ENCODE measurements at regions not wholly inside any gene's neighbourhood (a gene's known extent, or its start where the extent isn't known, plus 50 kb on each side); places are given as distances from the start of the nearest gene placed in this dataset.

- no peak for DNase-seq (ENCODE audit: low read depth in 2 of 2)
These were observed 198.8 kb upstream of the S1PR3 start for GRCh38 chr9:88792502-88792901.

GRCh38 chr9:88794100-88794499 is 197.2 kb upstream of the S1PR3 start:
- DNase-seq (ENCODE audit: low read depth in 2 of 2) = no peak

DNA sequence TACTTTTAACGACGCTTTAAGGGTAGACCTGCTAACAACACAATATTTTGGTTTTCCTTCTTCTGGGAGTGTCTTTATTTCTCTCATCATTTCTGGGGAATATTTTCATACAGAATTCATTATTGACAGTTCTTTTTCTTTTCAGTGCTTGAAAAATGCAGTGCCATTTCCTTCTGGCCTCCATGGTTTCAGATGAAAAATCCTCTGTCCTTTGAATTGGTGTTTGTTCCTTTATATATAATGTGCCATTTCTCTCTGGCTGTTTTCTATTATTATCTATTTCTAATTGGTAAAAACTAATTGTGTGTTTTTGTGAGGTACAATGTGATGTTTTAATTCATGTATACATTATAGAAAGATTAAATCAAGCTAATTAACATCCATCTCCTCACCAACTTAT is 194.3 kb upstream of the S1PR3 start:
- no peak for DNase-seq (ENCODE audit: low read depth in 2 of 2)

- no peak for DNase-seq (ENCODE audit: low read depth in 2 of 2)
These were observed 192.8 kb upstream of the S1PR3 start for GRCh38 chr9:88798476-88798875.

- no peak for DNase-seq (ENCODE audit: low read depth in 2 of 2)
These were observed 191.5 kb upstream of the S1PR3 start for GRCh38 chr9:88799541-88800328.

GRCh38 chr9:88800329-88800682 is 191.0 kb upstream of the S1PR3 start:
- DNase-seq (ENCODE audit: low read depth in 2 of 2) = no peak

DNA sequence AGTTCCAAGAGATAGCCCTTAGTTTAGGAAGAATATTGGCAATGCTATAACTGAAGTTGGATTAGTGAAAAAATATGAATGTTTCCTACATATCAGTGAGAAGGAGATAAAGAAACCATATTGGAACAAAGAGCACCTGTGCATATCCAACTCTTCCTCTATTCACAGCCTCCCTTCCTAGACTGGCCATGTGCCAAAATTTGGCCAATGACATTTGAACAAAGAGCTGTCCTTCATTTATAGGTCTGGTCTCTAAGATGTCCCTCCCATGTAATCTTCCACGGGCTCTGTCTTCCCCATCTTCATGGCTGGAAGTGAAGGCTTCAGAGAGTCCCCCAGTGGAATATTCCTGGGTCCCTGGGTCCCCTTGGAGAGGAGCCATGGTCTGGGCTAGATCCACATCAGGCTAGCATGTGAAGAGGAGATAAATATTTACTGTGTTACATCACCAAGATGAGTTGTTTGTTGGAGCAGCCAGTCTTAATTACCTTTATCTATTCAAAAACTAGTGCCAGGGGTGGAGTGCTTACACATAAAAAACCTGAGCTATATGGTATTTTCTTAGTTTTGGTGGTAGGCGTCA is 190.0 kb upstream of the S1PR3 start:
- DNase-seq (ENCODE audit: low read depth in 2 of 2) = no peak

DNA sequence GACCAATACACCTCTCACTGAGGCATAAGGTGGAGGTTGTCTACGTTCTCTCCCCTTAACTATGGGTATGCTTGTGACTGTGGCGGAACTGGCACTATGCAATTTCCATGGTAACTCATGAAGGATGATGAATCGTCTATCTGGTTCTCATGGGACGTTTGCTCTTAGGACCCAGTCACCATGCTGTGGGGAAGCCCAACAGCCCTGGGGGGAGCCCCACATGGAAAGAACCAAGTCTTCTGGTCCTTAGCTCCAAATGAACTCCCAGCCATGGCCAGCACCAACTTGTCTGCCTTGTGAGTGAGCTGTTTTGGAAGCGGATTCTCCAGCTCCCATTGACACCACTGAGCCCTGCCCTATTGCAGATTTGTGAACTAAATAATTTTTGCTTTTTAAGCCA is 188.7 kb upstream of the S1PR3 start:
- DNase-seq (ENCODE audit: low read depth in 2 of 2) = no peak

DNA sequence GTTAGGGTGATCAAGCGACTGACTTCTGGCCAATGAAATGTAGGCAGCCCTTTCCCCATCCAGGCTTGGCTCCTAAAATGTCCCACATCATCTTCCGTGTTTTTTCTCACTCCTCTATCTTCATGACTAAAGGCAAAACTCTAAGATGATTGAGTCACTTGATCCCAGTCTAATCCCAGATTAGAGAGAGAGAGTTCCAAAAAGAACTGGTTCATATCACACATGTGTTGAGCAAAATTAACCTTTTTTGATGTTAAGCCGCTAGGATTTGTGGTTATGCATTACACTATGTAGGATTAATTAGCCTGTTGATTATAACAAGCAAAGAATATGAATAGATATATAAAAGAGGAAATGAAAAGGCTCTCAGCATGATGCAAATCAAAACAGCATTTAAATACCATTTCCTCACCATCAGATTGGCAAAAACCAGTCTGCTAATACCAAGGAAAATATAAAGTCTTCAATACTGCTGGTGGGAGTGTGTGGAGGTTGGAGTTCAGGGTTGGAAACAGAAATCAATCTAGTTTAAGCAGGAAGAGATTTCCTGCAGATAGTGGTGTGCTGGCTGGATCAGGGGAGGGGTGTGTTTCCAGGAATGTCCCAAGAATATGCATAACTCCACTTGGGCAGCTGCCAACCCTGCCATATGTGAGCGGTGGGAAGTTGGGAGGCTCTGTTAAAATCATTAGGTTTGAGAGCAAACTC is 187.6 kb upstream of the S1PR3 start:
- no peak for DNase-seq (ENCODE audit: low read depth in 2 of 2)

- no peak for DNase-seq (ENCODE audit: low read depth in 2 of 2)
These were observed 187.0 kb upstream of the S1PR3 start for GRCh38 chr9:88804254-88804596.

DNA sequence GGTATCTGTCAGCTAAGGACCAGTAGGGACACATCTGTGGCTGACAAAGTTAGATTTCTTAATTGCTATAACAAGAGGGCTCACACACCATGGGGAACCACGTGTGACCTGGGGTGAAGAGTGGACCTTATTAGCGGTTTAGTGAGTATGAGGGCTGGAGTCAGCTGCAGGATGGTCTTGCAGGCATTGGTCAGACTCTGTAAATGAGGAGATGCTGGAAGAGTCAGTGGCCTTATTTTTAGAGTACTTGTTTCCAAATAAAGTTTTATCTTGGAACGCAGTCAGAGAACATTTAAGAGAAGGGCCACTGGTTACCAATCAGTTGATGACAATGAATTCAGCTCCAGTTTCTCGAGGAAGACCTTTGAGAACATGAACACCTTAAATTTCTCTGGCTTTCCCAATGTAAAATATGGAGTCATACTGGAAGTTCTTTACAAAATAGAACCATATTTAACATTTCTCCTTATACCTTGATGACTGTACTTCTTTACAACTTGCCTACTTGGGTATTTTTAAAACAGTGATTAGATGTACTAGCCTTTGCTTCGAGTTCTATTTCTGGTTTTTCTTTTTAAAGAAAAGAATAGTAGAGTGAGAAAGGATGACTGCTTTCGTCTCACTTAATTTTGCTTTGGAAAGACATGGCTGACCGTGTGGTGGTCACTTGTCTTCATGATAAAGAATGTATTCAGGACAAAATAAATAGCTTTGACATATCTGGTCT is 185.9 kb upstream of the S1PR3 start:
- DNase-seq (ENCODE audit: low read depth in 2 of 2) = no peak

GRCh38 chr9:88807426-88807825 is 183.8 kb upstream of the S1PR3 start:
- no peak for DNase-seq (ENCODE audit: low read depth in 2 of 2)

DNA sequence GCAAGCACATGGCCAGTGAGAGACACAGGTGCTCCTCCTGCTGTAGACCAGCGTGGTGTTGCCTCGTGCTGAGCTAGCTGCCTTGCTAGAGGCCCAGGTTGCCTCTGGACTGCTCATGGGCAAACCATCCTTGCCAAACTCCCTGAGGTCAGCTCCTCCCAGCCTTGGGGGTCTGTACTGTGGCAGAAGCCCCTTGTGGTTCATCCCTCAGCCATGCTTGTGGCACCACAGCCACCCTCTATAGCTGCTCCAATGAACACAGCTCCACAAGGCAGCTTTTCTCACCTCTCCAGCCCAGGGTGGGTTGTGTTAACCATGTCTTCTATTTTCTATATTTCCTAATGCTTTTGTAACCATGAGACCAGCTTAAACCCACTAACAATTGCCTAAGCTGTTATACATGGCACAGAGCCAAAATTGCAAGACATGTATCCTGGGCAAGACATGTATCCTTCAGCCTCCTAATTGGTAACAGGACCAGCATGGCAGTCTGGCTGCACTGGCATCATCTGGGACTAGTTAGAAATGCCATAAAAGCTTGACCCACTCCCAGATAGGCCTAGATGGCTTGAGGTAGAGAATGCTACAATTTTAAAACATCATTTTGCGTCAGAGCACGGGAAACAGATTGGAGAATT is 183.1 kb upstream of the S1PR3 start:
- no peak for DNase-seq (ENCODE audit: low read depth in 2 of 2)

DNA sequence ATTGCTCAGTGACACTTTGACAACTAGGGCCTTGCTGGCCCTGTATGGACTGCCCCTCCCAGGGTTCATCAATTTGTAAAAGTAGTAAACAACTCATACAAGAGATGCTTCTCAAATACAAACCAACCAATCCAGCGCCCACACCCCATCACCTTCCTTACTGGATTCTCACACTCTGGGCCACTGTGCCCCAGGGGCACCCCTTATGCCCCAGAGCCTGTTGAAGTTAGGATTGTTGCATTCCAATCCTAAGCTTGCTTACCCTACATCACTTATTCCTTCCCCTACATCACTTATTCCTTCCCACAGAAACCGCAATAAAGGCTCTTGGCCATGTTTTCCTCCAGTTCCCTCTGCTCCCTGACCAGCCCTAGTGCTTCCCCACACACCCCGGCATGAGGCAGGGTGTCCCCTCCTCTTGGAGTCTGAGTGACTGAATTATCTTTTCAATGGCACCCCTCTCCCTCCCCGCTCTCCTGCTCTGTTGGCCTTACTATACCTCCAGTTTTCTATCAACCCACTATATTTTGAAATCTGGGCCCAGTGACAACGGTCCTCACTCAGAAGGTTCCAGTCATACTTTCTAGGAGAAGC is 182.4 kb upstream of the S1PR3 start:
- DNase-seq (ENCODE audit: low read depth in 2 of 2) = no peak

DNA sequence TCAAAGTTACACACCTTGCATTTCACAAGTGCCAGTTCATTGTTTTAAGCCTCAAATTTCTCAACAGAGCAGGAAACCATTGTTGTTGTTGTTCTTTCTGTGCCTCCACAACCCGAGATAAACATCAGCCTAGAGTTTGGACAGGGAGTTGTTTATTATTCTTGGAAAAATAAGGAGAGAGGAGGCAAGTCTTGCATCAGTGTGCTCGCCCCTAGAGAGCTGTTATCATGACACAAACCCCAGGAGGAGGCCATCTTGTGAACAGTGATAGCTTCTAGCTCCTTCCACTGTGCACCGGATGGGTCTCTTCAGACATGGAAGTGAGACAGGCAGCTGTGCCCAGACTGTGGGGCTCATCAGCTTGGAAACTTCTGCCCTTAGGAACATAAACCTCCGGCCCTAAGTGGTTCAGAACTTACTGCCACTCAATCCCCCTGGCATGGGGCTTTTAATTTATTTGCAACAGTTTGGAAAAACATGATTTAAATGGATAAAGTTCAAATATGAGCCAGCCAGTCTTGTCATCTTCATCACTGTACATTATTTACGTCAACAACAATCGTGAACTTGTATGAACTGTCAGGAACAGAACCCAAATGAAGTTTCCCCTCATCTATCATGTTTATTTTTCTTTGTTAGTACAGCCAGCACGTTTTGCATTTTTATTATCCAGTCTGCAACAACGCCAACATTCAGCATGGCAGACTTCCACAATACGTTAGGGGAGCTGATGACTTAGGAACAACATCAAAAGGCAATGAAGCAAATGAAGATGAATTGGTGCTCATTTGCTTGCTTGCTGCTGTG is 181.7 kb upstream of the S1PR3 start:
- DNase-seq (ENCODE audit: low read depth in 2 of 2) = no peak

GRCh38 chr9:88810826-88811225 is 180.4 kb upstream of the S1PR3 start:
- no peak for DNase-seq (ENCODE audit: low read depth in 2 of 2)

DNA sequence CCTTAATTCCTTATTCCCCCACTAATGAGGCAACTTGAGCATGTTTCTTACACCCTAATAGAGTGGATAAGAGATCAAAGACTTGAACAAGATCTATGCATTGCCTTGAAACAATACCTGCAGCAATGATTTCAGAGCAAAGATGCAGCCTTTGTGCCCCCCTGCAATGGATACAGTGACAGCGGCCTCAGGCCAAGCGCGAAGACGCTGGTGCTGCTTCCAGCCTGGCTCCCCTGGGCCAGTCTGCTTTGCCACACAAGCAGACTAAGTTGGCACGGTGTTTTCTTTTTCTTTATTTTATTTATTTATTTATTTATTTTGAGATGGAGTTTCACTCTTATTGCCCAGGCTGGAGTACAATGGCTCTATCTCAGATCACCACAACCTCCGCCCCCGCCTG is 179.8 kb upstream of the S1PR3 start:
- DNase-seq (ENCODE audit: low read depth in 2 of 2) = no peak

GRCh38 chr9:88812938-88813637 is 178.2 kb upstream of the S1PR3 start:
- no peak for DNase-seq (ENCODE audit: low read depth in 2 of 2)

DNA sequence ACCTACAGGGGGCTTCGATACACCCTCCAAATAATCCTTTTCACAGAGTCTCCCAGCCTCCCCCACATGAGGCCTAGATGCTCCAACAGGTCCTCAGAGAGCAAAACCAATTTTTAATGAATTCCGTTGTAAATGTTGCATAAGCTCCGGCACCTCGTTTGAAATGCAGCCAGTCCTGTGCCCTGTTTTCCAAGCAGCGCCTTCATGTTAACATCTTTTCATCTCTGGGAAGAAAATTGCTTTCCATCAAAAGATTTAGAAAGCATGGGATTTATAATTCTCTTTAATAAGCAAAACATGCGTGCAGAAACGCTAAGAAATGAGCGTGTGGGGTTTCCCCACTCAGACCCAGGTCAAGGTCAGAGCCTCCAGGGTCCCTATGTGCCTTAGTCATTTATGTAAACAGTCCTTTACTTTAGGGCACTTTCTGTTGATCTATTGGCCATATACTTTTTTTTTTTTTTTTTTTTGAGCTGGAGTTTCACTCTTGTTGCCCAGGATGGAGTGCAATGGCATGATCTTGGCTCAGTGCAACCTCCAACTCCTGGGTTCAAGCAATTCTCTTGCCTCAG is 177.5 kb upstream of the S1PR3 start:
- no peak for DNase-seq (ENCODE audit: low read depth in 2 of 2)

DNA sequence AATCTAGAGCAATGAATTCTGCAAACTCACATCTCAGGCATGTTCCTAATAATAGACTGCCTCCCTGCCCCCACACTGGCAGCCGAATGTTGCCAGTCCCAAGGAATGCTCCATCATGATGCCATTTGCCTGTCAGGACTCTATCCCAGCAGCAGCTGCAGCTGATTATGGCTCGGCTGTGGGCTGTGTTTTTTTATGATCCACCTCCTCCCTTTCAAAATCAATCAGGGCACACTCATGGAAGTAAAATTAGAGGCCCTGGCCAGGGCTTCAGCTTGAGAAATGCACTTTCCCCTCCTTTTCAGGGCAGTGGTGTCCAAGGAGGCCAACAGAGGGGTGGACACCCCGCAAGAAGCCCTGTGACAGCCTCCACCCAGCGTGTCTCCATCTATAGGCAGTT is 176.7 kb upstream of the S1PR3 start:
- no peak for DNase-seq (ENCODE audit: low read depth in 2 of 2)
